ENCODE measurements at regions not wholly inside any gene's neighbourhood (a gene's known extent, or its start where the extent isn't known, plus 50 kb on each side); places are given as distances from the start of the nearest gene placed in this dataset.

- TF ChIP-seq SIN3A (IDR thresholded peaks at IDR 0.05; ENCODE audit: borderline replicate concordance, insufficient read depth, low read length) (no peak), TAF1 (IDR thresholded peaks at IDR 0.05; ENCODE audit: borderline replicate concordance, insufficient read depth, low read length) (no peak), REST (IDR thresholded peaks at IDR 0.05; ENCODE audit: insufficient read depth in 1 of 2, low read depth in 2 of 2, low read length in 2 of 2) (no peak), POLR2AphosphoS5 (IDR thresholded peaks at IDR 0.05; ENCODE audit: low read depth, low read length) (no peak), FOXP2 (optimal IDR thresholded peaks at IDR 0.05; ENCODE audit: borderline replicate concordance, extremely low read depth, extremely low read length, insufficient read depth) (no peak)
Observed at GRCh38 chr2:8141780-8142179, 540.1 kb upstream of the ID2 start.

GRCh38 chr2:8142461-8142860 lies 539.4 kb upstream of the ID2 start:
- TF ChIP-seq REST (IDR thresholded peaks at IDR 0.05; ENCODE audit: insufficient read depth in 1 of 2, low read depth in 2 of 2, low read length in 2 of 2), result no peak
- no peak for TF ChIP-seq TAF1 (IDR thresholded peaks at IDR 0.05; ENCODE audit: borderline replicate concordance, insufficient read depth, low read length)
- TF ChIP-seq FOXP2 (optimal IDR thresholded peaks at IDR 0.05; ENCODE audit: borderline replicate concordance, extremely low read depth, extremely low read length, insufficient read depth), result no peak
- TF ChIP-seq POLR2AphosphoS5 (IDR thresholded peaks at IDR 0.05; ENCODE audit: low read depth, low read length), result no peak
- TF ChIP-seq SIN3A (IDR thresholded peaks at IDR 0.05; ENCODE audit: borderline replicate concordance, insufficient read depth, low read length), result no peak

- TF ChIP-seq REST (IDR thresholded peaks at IDR 0.05; ENCODE audit: insufficient read depth in 1 of 2, low read depth in 2 of 2, low read length in 2 of 2), result no peak
- TF ChIP-seq FOXP2 (optimal IDR thresholded peaks at IDR 0.05; ENCODE audit: borderline replicate concordance, extremely low read depth, extremely low read length, insufficient read depth), result no peak
- no peak for TF ChIP-seq SIN3A (IDR thresholded peaks at IDR 0.05; ENCODE audit: borderline replicate concordance, insufficient read depth, low read length)
- no peak for TF ChIP-seq POLR2AphosphoS5 (IDR thresholded peaks at IDR 0.05; ENCODE audit: low read depth, low read length)
- TF ChIP-seq TAF1 (IDR thresholded peaks at IDR 0.05; ENCODE audit: borderline replicate concordance, insufficient read depth, low read length), result no peak
Observed at GRCh38 chr2:8144131-8144631, 537.7 kb upstream of the ID2 start.

GRCh38 chr2:8144785-8145184 lies 537.1 kb upstream of the ID2 start:
- TF ChIP-seq POLR2AphosphoS5 (IDR thresholded peaks at IDR 0.05; ENCODE audit: low read depth, low read length), result no peak
- TF ChIP-seq SIN3A (IDR thresholded peaks at IDR 0.05; ENCODE audit: borderline replicate concordance, insufficient read depth, low read length), result no peak
- no peak for TF ChIP-seq TAF1 (IDR thresholded peaks at IDR 0.05; ENCODE audit: borderline replicate concordance, insufficient read depth, low read length)
- TF ChIP-seq FOXP2 (optimal IDR thresholded peaks at IDR 0.05; ENCODE audit: borderline replicate concordance, extremely low read depth, extremely low read length, insufficient read depth), result no peak
- TF ChIP-seq REST (IDR thresholded peaks at IDR 0.05; ENCODE audit: insufficient read depth in 1 of 2, low read depth in 2 of 2, low read length in 2 of 2), result no peak
